H1 (cell line): ENCODE measurements at regions not wholly inside any gene's neighbourhood (a gene's known extent, or its start where the extent isn't known, plus 50 kb on each side); places are given as distances from the start of the nearest gene placed in this dataset.

Source experiments
- CTCF ChIA-PET: fragments of 300-600 bp; sonication (Branson Sonifier 250); formaldehyde crosslinking; loops from one replicate; lab custom pipeline; 2021; ENCODE audit not compliant: partially characterized antibody; lab: Charles Lee
- POLR2A ChIA-PET: fragments of 300-600 bp; sonication (Branson Sonifier 250); formaldehyde crosslinking; loops from one replicate; lab custom pipeline; 2021; ENCODE audit warnings: inconsistent platforms; ENCODE audit not compliant: partially characterized antibody; lab: Charles Lee
- DNase-seq, 2 experiments: peaks; one replicate each; pipeline versions ENCODE4 v3.0.0 to v3.0.0-alpha.2; 2010 to 2022; ENCODE audit warnings: low spot score in 2 of 2, low read depth in 1 of 2, mixed read lengths in 1 of 2
- FAIRE-seq: peaks from 2 replicates; lab custom pipeline; 2011; peaks lifted over from hg19 to GRCh38; lab: Jason Lieb, UNC
- H2AFZ ChIP-seq: 2 replicates; pipeline ENCODE4 v1.8.1; 2012; ENCODE audit warnings: low read length, inconsistent platforms
- H2AK5ac ChIP-seq: 2 replicates; pipeline ENCODE4 v1.6.1; 2013; ENCODE audit warnings: low read depth, low read length
- H2BK120ac ChIP-seq: replicated peaks from 2 replicates; pipeline ENCODE3; 2013; ENCODE audit warnings: low read depth, low read length, inconsistent platforms
- H2BK12ac ChIP-seq: 2 replicates; pipeline ENCODE4 v1.6.1; 2013; ENCODE audit warnings: low read depth, low read length
- H2BK15ac ChIP-seq: 2 replicates; pipeline ENCODE4 v1.6.1; 2013; ENCODE audit warnings: low read length
- H2BK20ac ChIP-seq: 2 replicates; pipeline ENCODE4 v1.6.1; 2013; ENCODE audit warnings: low read length
- H2BK5ac ChIP-seq: 2 replicates; pipeline ENCODE4 v1.6.1; 2013; ENCODE audit warnings: low read depth, low read length
- H3K14ac ChIP-seq: 2 replicates; pipeline ENCODE4 v1.6.1; 2013; ENCODE audit warnings: inconsistent platforms; ENCODE audit not compliant: insufficient read length
- H3K18ac ChIP-seq: 2 replicates; pipeline ENCODE4 v1.6.1; 2013; ENCODE audit warnings: low read length; ENCODE audit errors: extremely low read depth
- H3K23ac ChIP-seq: 2 replicates; pipeline ENCODE4 v1.6.1; 2013; ENCODE audit warnings: inconsistent platforms; ENCODE audit not compliant: insufficient read length
- H3K23me2 ChIP-seq: 2 replicates; pipeline ENCODE4 v1.6.1; 2013; ENCODE audit warnings: low read depth, low read length
- H3K27ac ChIP-seq: 2 replicates; pipeline ENCODE4 v1.6.1; 2011; ENCODE audit warnings: low read depth, low read length, inconsistent platforms
- H3K27me3 ChIP-seq, 4 experiments: replicated peaks in 1 of 4; 1 replicate in 1 of 4; 2 replicates in 3 of 4; pipeline versions ENCODE4 v1.6.1 to v1.8.1; 2011 to 2013; ENCODE audit warnings: low read length in 3 of 4, mild to moderate bottlenecking in 3 of 4, inconsistent platforms in 2 of 4, mixed read lengths in 2 of 4, moderate library complexity in 1 of 4; ENCODE audit not compliant: control insufficient read depth in 3 of 4, insufficient read depth in 3 of 4; ENCODE audit errors: extremely low read depth in 1 of 4
- H3K36me3 ChIP-seq, 4 experiments: 2 replicates each; pipeline versions ENCODE4 v1.6.1 to v1.8.1; 2011 to 2013; ENCODE audit warnings: mild to moderate bottlenecking in 4 of 4, low read length in 3 of 4, moderate library complexity in 2 of 4, control low read depth in 1 of 4, inconsistent platforms in 1 of 4; ENCODE audit not compliant: insufficient read depth in 4 of 4, control insufficient read depth in 2 of 4
- H3K4ac ChIP-seq: replicated peaks from 2 replicates; pipeline ENCODE3; 2013; ENCODE audit warnings: low read length, low read depth, mixed read lengths, inconsistent platforms; ENCODE audit not compliant: insufficient read length
- H3K4me1 ChIP-seq, 4 experiments: replicated peaks in 1 of 4; 1 replicate in 1 of 4; 2 replicates in 3 of 4; pipeline versions ENCODE4 v1.6.1 to v1.8.1; 2011 to 2013; ENCODE audit warnings: low read length in 3 of 4, inconsistent platforms in 2 of 4, mixed read lengths in 1 of 4; ENCODE audit not compliant: insufficient read depth in 4 of 4, control insufficient read depth in 3 of 4
- H3K4me2 ChIP-seq, 2 experiments: 2 replicates each; pipeline versions ENCODE4 v1.6.1 to v1.8.1; 2011 to 2013; ENCODE audit warnings: low read depth in 2 of 2, low read length in 2 of 2, control low read depth in 1 of 2, inconsistent platforms in 1 of 2, mild to moderate bottlenecking in 1 of 2; ENCODE audit not compliant: insufficient read depth in 1 of 2
- H3K4me3 ChIP-seq, 4 experiments: fragments of 200-600, 300-600 bp in 1 of 4; sonication (generic), shearing (Covaris generic), sonication (Bioruptor Twin) in 1 of 4; 2 replicates each; pipeline versions ENCODE4 v1.5.1 to v1.8.1; 2011 to 2016; ENCODE audit warnings: low read length in 4 of 4, low read depth in 3 of 4, control low read depth in 2 of 4, inconsistent platforms in 2 of 4, mild to moderate bottlenecking in 2 of 4, mixed read lengths in 1 of 4, moderate library complexity in 1 of 4; ENCODE audit not compliant: insufficient read depth in 2 of 4; ENCODE audit errors: extremely low read depth in 1 of 4
- H3K56ac ChIP-seq: replicated peaks from 2 replicates; pipeline ENCODE3; 2013; ENCODE audit warnings: low read depth, mild to moderate bottlenecking, mixed read lengths, low read length, inconsistent platforms; ENCODE audit not compliant: insufficient read length
- H3K79me1 ChIP-seq: 2 replicates; pipeline ENCODE4 v1.6.1; 2013; ENCODE audit warnings: low read depth, low read length, control low read depth
- H3K79me2 ChIP-seq, 2 experiments: 2 replicates each; pipeline versions ENCODE4 v1.6.1 to v1.8.1; 2012 to 2013; ENCODE audit warnings: low read length in 2 of 2, mild to moderate bottlenecking in 2 of 2, inconsistent platforms in 1 of 2; ENCODE audit not compliant: insufficient read depth in 2 of 2, control insufficient read depth in 1 of 2
- H3K9ac ChIP-seq, 4 experiments: replicated peaks in 1 of 4; 1 replicate in 1 of 4; 2 replicates in 3 of 4; pipeline versions ENCODE4 v1.6.1 to v1.8.1; 2011 to 2013; ENCODE audit warnings: low read depth in 3 of 4, low read length in 3 of 4, control low read depth in 2 of 4, mild to moderate bottlenecking in 2 of 4, moderate library complexity in 2 of 4, inconsistent platforms in 1 of 4; ENCODE audit errors: extremely low read depth in 1 of 4
- H3K9me3 ChIP-seq, 2 experiments: 2 replicates each; pipeline versions ENCODE4 v1.6.1 to v1.8.1; 2012 to 2013; ENCODE audit warnings: mild to moderate bottlenecking in 2 of 2, moderate library complexity in 2 of 2, control low read depth in 1 of 2, inconsistent platforms in 1 of 2, low read depth in 1 of 2, low read length in 1 of 2, mixed read lengths in 1 of 2; ENCODE audit not compliant: insufficient read depth in 2 of 2
- H4K20me1 ChIP-seq, 2 experiments: replicated peaks in 1 of 2; 2 replicates each; pipeline versions ENCODE3 to v1.8.1; 2011 to 2013; ENCODE audit warnings: inconsistent platforms in 2 of 2, low read length in 2 of 2, mild to moderate bottlenecking in 1 of 2; ENCODE audit not compliant: insufficient read depth in 2 of 2, control insufficient read depth in 1 of 2
- H4K5ac ChIP-seq: 2 replicates; pipeline ENCODE4 v1.6.1; 2013; ENCODE audit warnings: low read length, low read depth, mixed read lengths, inconsistent platforms; ENCODE audit not compliant: insufficient read length
- H4K8ac ChIP-seq: 2 replicates; pipeline ENCODE4 v1.8.0; 2013; ENCODE audit warnings: mild to moderate bottlenecking, moderate library complexity, low read length, inconsistent platforms; ENCODE audit not compliant: insufficient read depth; ENCODE audit errors: extremely low read depth
- H4K91ac ChIP-seq: replicated peaks from 2 replicates; pipeline ENCODE3; 2013; ENCODE audit warnings: low read length, mixed read lengths, inconsistent platforms; ENCODE audit not compliant: insufficient read length
- CHD2 ChIP-seq: IDR thresholded peaks from 2 replicates; pipeline ENCODE4 v1.6.1; 2012; ENCODE audit warnings: low read length, improper control_type of control experiment
- EZH2 ChIP-seq: fragments of 200-600 bp; sonication (generic); IDR thresholded peaks from 2 replicates; pipeline ENCODE4 v1.7.1; 2012; ENCODE audit warnings: low read depth, mild to moderate bottlenecking, moderate library complexity, low read length, inconsistent platforms; ENCODE audit not compliant: severe bottlenecking
- GABPA ChIP-seq: IDR thresholded peaks from 2 replicates; pipeline ENCODE4 v1.6.1; 2011; ENCODE audit warnings: mild to moderate bottlenecking, low read length, moderate library complexity, borderline replicate concordance; ENCODE audit not compliant: insufficient read depth
- JUN ChIP-seq: IDR thresholded peaks from 2 replicates; pipeline ENCODE4 v1.6.1; 2011; ENCODE audit warnings: low read depth, mild to moderate bottlenecking, improper control_type of control experiment, low read length
- MAFK ChIP-seq: IDR thresholded peaks from 2 replicates; pipeline ENCODE4 v1.6.1; 2012; ENCODE audit warnings: low read depth, mild to moderate bottlenecking, improper control_type of control experiment, low read length
- RXRA ChIP-seq: IDR thresholded peaks from 2 replicates; pipeline ENCODE4 v1.6.1; 2011; ENCODE audit warnings: low read depth, mild to moderate bottlenecking, low read length, moderate library complexity; ENCODE audit not compliant: insufficient read depth
- SAP30 ChIP-seq: fragments of 300-600 bp; sonication (generic); IDR thresholded peaks from 2 replicates; pipeline ENCODE4 v1.7.1; 2012; ENCODE audit warnings: low read length, moderate library complexity, mild to moderate bottlenecking, inconsistent platforms; ENCODE audit not compliant: insufficient read depth, insufficient replicate concordance
- TEAD4 ChIP-seq: IDR thresholded peaks from 2 replicates; pipeline ENCODE4 v1.6.1; 2012; ENCODE audit warnings: low read depth, low read length, inconsistent platforms, mixed read lengths
- ZNF274 ChIP-seq: IDR thresholded peaks from 2 replicates; pipeline ENCODE4 v1.7.0; 2012; ENCODE audit warnings: low read length, borderline replicate concordance; ENCODE audit errors: extremely low read depth
- WGBS, 2 experiments: shearing (Covaris generic) in 1 of 2; methylation state at CpG; one replicate each; pipeline versions ENCODE4 v1.1.6 to v1.1.7; 2013 to 2015; ENCODE audit warnings: low lambda C conversion rate in 2 of 2, mixed read lengths in 2 of 2, inconsistent platforms in 1 of 2, low coverage in 1 of 2, missing lambda C conversion rate in 1 of 2; ENCODE audit not compliant: insufficient replicate concordance in 2 of 2, insufficient coverage in 1 of 2, insufficient read length in 1 of 2; ENCODE audit errors: extremely low coverage in 1 of 2, missing lambda C conversion rate in 1 of 2; 5-methylcytosine and 5-hydroxymethylcytosine counted together

DNA sequence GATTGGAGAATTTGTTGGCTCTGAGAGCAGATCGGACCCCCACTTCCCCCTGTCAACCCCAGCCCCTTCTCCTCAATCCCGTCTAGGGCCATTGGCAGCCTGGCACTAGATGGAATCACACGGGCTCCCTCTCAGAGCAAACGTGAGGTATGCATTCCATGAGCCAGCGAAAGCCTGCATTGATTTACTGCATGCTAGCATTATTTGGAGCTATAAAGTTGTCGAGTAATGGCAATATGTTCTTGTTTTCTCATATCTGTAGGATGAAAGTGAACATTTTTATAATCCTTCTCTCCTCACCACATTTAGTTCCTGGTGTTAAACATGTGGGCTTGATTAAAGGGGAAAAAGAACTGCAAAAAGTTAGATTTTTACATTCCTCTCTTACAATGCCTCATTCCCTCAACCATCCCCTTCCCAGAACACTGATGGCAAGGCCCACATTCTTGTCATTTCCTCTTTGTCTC is 159.2 kb downstream of the SPRY1 start:
- no peak overlapping the region for H4K5ac ChIP-seq
- H3K27me3 ChIP-seq = no peaks in the 10 kb centered on the region
- FAIRE-seq (peak; percentile 13), DNase-seq (no peak)
- H3K14ac ChIP-seq = no peak overlapping the region
- no peak overlapping the region for H2AK5ac ChIP-seq
- H4K8ac ChIP-seq = no peak overlapping the region
- no peaks in the 10 kb centered on the region for H3K23me2 ChIP-seq
- peaks cover 4 to 12% (median 6%) of the 10 kb centered on the region in 4 experiments; a peak in 5 of 7 replicates for H3K4me1 ChIP-seq
- H3K4me3 ChIP-seq = no peak overlapping the region
- no peak overlapping the region for H3K18ac ChIP-seq
- H3K9ac ChIP-seq = no peak overlapping the region
- H4K20me1 ChIP-seq = no peaks in the 10 kb centered on the region
- no peak overlapping the region for H2BK120ac ChIP-seq
- H3K27ac ChIP-seq = no peak overlapping the region
- H4K91ac ChIP-seq = no peak overlapping the region
- H3K79me1 ChIP-seq = no peaks in the 10 kb centered on the region
- no peaks in the 10 kb centered on the region for H3K79me2 ChIP-seq
- no peak overlapping the region for H2BK5ac ChIP-seq
- no peak overlapping the region for H3K4me2 ChIP-seq
- WGBS, 2 experiments = 65% methylated on average over 6 of the region's 6 CpGs; no CpG with 5 or more reads in 1 of the 2 experiments
- H3K36me3 ChIP-seq = no peaks in the 10 kb centered on the region
- H3K56ac ChIP-seq = no peak overlapping the region
- no peak overlapping the region for H2BK12ac ChIP-seq
- no peak overlapping the region for H2BK15ac ChIP-seq
- H3K9me3 ChIP-seq = no peaks in the 10 kb centered on the region
- ChIA-PET CTCF (interaction anchor here (1.0 to 3.8 kb wide), 4 partner anchors 8 to 105 kb away, joined by 3 to 28 read pairs (median 4); no protein-coding TSS in a partner anchor), POLR2A (no interaction called here)
- H2AFZ ChIP-seq = 0 out of 2 replicates have a peak overlapping the region, but pooled peaks have one; percentile 6
- no peak overlapping the region for H3K4ac ChIP-seq
- no peak overlapping the region for H3K23ac ChIP-seq
- no peak overlapping the region for H2BK20ac ChIP-seq
- TF ChIP-seq EZH2 = no peak
- no peak for TF ChIP-seq MAFK
- TF ChIP-seq CHD2 = no peak
- no peak for TF ChIP-seq RXRA
- TF ChIP-seq TEAD4 = no peak
- TF ChIP-seq ZNF274 = no peak
- TF ChIP-seq GABPA = no peak
- TF ChIP-seq SAP30 = no peak
- TF ChIP-seq JUN = no peak
